Medulla oblongata (tissue), 1 donor: ENCODE measurements at regions not wholly inside any gene's neighbourhood (a gene's known extent, or its start where the extent isn't known, plus 50 kb on each side); places are given as distances from the start of the nearest gene placed in this dataset.

Experiments
- DNase-seq: peaks from one replicate; pipeline ENCODE4 v3.0.0-alpha.2; 2015; ENCODE audit errors: extremely low spot score

GRCh38 chr11:122173587-122173986 lies 57.6 kb upstream of the BLID start:
- DNase-seq = no peak

DNA sequence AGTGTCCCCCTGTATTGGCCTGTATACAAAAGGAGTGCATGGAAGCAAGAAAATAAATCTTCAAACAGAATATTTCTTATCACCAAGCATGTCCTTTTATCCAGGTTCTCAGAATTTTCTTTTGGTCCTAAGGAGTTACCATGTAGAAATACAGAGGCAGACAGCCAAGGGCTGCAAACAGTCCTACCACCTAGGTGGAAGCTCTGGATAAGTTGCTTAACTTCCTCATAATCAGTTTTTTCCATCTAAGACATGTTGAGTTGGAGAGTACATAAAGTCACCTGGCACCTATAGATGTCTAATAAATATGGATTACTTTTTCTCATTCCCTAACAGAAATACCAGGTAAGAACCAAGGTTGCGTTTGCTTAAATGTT lies 57.0 kb upstream of the BLID start:
- DNase-seq = no peak

DNA sequence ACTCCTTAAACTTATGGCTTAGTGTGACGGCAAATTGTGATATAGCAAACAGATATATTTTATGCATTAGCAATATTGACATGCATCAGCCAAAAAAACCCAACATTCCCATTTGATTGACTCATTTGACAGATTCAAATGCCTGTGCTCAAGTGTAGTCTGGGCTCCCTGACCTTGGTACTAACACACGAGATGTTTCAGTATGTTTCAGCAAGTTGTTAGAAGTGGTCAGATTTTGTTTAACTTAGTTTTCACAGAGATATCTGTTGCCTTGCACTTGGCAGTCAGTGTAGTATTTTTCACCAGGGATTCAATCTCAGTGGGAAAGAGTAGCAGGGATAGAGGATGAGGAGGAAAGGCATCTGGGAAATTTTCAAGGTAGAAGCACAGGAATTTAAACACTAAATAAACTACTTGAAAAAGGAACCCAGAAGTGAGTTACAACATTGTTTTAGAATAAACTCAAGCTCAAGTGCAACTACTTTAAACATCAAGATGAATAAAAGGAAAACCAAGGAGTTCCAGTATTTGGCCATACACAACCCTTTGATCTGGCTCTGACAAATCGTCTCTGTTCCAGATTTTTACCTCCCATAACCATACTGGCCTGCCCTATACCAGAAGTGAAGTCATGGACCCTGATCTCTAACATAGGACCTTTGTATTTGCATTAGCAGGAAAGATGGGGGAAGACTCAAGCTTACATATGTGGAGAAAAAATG lies 56.5 kb upstream of the BLID start:
- no peak for DNase-seq

DNA sequence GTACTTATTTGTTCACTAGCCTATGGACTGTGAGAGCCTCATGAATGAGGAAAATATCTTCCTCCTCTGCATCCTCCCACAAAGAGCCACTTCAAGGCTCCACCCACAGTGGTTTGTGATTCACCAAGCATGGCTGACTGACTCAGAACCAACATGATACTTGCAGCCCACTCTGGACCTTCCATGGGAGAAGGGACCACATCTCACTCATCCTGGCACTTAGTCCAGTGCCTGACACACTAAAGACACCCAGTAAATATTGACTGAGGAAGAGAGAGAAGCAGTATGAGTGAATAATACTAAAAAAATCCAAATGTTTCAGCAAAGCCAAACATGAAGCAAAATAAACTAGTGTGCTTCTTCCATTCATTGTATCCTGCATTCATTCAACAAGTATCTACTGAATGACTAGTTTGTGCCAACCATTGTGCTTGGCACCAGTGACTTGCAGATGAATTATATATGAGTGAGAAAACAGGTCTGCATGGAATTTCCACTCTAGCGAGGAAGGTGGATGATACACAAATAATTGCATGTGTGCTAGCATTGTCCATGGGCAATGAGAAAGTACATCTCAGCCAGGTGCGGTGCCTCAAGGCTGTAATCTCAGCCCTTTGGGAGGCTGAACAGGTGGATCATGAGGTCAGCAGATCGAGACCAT lies 54.9 kb upstream of the BLID start:
- no peak for DNase-seq

GRCh38 chr11:122168218-122168617 lies 52.2 kb upstream of the BLID start:
- no peak for DNase-seq

DNA sequence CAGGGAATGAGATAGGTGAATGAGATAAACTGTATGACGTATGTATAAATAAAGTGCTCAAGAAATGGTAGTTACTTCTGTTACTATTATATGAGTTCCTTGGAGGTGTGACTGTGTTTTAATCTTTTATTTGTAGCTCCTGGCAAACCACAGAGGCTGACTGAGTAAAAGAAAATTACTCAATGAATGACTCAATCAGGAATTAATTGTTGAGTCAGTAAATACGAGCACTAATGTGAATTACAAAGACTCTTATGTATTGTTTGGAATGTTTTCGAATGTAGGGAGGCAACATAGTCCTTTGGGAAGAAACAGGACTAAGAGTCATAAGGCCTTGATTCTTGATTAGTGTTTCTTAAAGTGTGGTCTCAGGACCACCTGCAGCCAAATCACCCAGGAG lies 51.1 kb upstream of the BLID start:
- no peak for DNase-seq

DNA sequence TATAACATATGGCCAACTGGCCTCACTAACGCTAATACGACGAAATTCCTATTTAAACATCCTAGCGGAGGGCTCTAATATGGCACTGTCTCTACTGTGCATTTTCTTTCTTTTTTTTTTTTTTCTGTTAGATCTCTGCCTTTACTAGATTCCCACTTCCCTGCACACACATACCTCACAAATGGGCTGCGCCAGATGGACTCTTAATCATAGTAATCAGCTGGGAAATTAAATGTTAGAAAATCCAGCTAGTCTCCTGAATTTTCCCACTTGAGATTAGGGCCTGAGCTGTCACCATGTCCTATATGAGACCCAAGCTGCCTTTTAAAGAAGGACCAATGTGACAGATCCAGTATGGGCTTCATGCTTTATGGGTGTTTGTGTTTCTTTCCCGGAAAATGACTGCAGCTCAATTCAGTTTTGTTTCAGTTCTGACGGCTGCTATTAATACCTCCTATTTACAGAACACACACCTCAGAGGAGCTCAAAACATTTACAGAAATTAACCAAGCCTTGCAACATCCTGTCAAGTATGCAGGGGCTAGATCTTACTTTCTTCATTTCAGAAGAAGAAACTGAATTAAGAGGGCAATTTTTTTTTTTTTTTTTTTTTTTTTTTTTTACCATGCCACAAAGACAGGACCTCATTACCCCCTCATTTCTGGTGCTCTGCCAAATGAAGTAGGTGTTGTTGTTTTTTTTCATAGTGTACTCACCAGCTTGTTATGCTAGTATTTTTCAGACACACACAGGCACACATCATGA lies 49.8 kb upstream of the BLID start:
- no peak for DNase-seq
